ENCODE measurements at regions not wholly inside any gene's neighbourhood (a gene's known extent, or its start where the extent isn't known, plus 50 kb on each side); places are given as distances from the start of the nearest gene placed in this dataset.

DNA sequence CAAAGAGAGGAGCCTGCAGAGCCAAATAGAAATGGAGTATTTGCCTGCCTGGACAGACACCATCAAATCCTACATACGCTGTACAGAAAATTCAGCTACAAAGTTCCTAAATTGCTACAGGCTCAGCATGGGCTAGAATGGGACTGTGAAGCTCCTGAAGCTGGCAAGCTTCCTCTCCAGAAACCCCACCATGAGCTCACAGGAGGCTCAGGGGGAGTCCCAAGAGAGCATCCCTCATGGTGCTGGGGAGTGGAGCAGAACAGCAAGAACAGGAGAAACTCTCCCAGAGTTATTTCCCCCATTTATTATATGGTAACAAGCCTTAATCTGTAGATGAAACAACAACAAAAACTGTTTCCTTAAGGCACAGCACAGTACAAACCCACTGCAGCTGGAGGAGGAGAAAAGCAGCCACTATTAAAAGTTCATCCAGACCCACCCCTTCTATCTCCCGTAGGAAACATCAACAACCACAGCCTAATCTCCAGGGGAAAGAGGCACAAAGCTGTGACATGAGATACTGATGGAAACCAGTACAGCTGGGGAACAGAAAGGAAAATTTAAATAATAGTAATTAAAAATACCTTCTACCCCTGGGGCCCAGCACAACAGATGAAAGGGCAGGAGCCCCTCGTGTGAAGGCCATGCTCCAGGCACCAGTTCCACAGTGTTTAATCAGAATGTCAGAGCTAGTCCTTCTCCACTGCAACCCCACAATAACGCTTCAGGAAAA lies 548.5 kb downstream of the MTRR start:
- TF ChIP-seq, protein P1, sequence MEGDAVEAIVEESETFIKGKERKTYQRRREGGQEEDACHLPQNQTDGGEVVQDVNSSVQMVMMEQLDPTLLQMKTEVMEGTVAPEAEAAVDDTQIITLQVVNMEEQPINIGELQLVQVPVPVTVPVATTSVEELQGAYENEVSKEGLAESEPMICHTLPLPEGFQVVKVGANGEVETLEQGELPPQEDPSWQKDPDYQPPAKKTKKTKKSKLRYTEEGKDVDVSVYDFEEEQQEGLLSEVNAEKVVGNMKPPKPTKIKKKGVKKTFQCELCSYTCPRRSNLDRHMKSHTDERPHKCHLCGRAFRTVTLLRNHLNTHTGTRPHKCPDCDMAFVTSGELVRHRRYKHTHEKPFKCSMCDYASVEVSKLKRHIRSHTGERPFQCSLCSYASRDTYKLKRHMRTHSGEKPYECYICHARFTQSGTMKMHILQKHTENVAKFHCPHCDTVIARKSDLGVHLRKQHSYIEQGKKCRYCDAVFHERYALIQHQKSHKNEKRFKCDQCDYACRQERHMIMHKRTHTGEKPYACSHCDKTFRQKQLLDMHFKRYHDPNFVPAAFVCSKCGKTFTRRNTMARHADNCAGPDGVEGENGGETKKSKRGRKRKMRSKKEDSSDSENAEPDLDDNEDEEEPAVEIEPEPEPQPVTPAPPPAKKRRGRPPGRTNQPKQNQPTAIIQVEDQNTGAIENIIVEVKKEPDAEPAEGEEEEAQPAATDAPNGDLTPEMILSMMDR (conservative IDR thresholded peaks at IDR 0.05; ENCODE audit: low read length): no peak
- no peak for TF ChIP-seq EZH2phosphoT487 (IDR thresholded peaks at IDR 0.05; ENCODE audit: borderline replicate concordance, low read depth, low read length)
